Ishikawa (cell line): ENCODE measurements at regions not wholly inside any gene's neighbourhood (a gene's known extent, or its start where the extent isn't known, plus 50 kb on each side); places are given as distances from the start of the nearest gene placed in this dataset.

Experiments
- MAX ChIP-seq: IDR thresholded peaks from 2 replicates; pipeline ENCODE4 v1.6.1; 2012
- NFIC ChIP-seq: IDR thresholded peaks from 2 replicates; pipeline ENCODE4 v1.6.1; 2012
- REST ChIP-seq: IDR thresholded peaks from 2 replicates; pipeline ENCODE4 v1.6.1; 2012; ENCODE audit warnings: low read depth, mild to moderate bottlenecking

GRCh38 chr7:49715486-49715885, 58.0 kb upstream of the VWC2 start:
- TF ChIP-seq NFIC (no peak), REST (no peak), MAX (no peak)
